Mucosa of rectum (tissue), 2 donors: ENCODE measurements at regions not wholly inside any gene's neighbourhood (a gene's known extent, or its start where the extent isn't known, plus 50 kb on each side); places are given as distances from the start of the nearest gene placed in this dataset.

ENCODE experiments used
- H3K27ac ChIP-seq, 2 donors: one replicate each; pipeline ENCODE4 v1.7.0; 2013; ENCODE audit warnings: inconsistent platforms in 2 of 2, low read depth in 2 of 2, low read length in 2 of 2
- H3K27me3 ChIP-seq, 2 donors: one replicate each; pipeline ENCODE4 v1.7.0; 2013; ENCODE audit warnings: low read length in 2 of 2; ENCODE audit not compliant: control insufficient read depth in 2 of 2, insufficient read depth in 2 of 2
- H3K36me3 ChIP-seq, 2 donors: one replicate each; pipeline ENCODE4 v1.7.0; 2013; ENCODE audit warnings: low read length in 2 of 2; ENCODE audit not compliant: control insufficient read depth in 2 of 2, insufficient read depth in 2 of 2
- H3K4me1 ChIP-seq, 2 donors: one replicate each; pipeline ENCODE4 v1.7.0; 2013; ENCODE audit warnings: low read length in 2 of 2, mild to moderate bottlenecking in 1 of 2; ENCODE audit not compliant: control insufficient read depth in 2 of 2, insufficient read depth in 2 of 2
- H3K4me3 ChIP-seq, 2 donors: one replicate each; pipeline ENCODE4 v1.7.0; 2013; ENCODE audit warnings: low read length in 2 of 2
- H3K9ac ChIP-seq, 2 donors: one replicate each; pipeline ENCODE4 v1.7.0; 2013; ENCODE audit warnings: low read length in 2 of 2, low read depth in 1 of 2, mild to moderate bottlenecking in 1 of 2
- H3K9me3 ChIP-seq, 2 donors: one replicate each; pipeline ENCODE4 v1.7.0; 2013; ENCODE audit warnings: low read length in 2 of 2; ENCODE audit not compliant: control insufficient read depth in 2 of 2
- donor health status: healthy.
- donor health status: Normal muscosa, but diverticular disease.

GRCh38 chr5:27328480-27328879, 290.1 kb upstream of the CDH9 start:
- Histone ChIP-seq H3K9me3 (no peaks in the 10 kb centered on the region), H3K4me1 (no peaks in the 10 kb centered on the region), H3K4me3 (no peak overlapping the region), H3K27ac (no peak overlapping the region), H3K36me3 (no peaks in the 10 kb centered on the region), H3K27me3 (no peaks in the 10 kb centered on the region), H3K9ac (no peak overlapping the region)

DNA sequence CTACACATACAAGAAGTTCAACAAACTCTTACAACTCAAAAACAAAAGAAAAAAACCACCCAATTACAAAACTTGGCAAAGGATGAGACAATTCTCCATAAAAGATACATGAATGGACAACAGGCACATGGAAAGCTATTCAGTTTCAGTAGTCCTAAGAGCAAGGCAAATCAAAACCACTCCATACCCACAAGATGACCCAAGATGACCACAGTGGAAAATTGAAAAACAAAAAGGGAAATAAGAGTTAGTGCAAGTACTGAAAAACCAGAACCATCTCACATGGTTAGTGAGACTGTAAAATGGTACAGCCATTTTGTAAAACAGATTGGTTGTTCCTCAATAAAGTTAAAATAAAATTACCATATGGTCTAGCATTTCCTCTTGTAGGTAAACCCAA, 287.1 kb upstream of the CDH9 start:
- Histone ChIP-seq H3K9ac (no peak overlapping the region), H3K4me1 (no peaks in the 10 kb centered on the region), H3K36me3 (no peaks in the 10 kb centered on the region), H3K27ac (no peak overlapping the region), H3K4me3 (no peak overlapping the region), H3K27me3 (no peaks in the 10 kb centered on the region), H3K9me3 (no peaks in the 10 kb centered on the region)

DNA sequence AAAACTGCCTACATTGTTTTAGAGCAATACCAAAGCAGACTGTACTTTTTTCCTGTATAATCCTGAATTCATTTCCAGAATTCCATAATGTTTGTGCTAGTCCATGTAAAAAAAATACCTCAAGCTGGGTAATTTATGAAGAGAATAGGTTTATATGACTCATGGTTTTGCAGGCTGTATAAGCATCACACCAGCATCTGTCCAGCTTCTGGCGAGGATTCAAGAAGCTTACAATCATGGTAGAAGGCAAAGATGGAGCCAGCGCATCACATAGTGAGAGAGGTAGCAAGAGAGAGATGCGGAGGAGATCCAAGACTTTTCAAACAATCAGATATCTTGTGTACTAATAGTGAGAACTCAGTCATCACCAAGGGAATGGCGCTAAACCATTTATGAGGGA, 280.3 kb upstream of the CDH9 start:
- Histone ChIP-seq H3K9me3 (no peaks in the 10 kb centered on the region), H3K36me3 (no peaks in the 10 kb centered on the region), H3K27ac (no peak overlapping the region), H3K9ac (no peak overlapping the region), H3K27me3 (no peaks in the 10 kb centered on the region), H3K4me1 (no peaks in the 10 kb centered on the region), H3K4me3 (no peak overlapping the region)

- H3K27me3 ChIP-seq, result no peaks in the 10 kb centered on the region
- no peak overlapping the region for H3K4me3 ChIP-seq
- no peak overlapping the region for H3K27ac ChIP-seq
- no peaks in the 10 kb centered on the region for H3K9me3 ChIP-seq
- H3K9ac ChIP-seq, result no peak overlapping the region
- no peaks in the 10 kb centered on the region for H3K36me3 ChIP-seq
- no peaks in the 10 kb centered on the region for H3K4me1 ChIP-seq
These were observed 277.9 kb upstream of the CDH9 start for GRCh38 chr5:27316271-27316650.

- Histone ChIP-seq H3K4me3 (no peak overlapping the region), H3K4me1 (no peaks in the 10 kb centered on the region), H3K9me3 (peaks cover 0 to 2% of the 10 kb centered on the region in 2 donors), H3K27ac (no peak overlapping the region), H3K9ac (no peak overlapping the region), H3K36me3 (no peaks in the 10 kb centered on the region), H3K27me3 (no peaks in the 10 kb centered on the region)
These were observed 277.2 kb upstream of the CDH9 start for GRCh38 chr5:27315363-27316270.

DNA sequence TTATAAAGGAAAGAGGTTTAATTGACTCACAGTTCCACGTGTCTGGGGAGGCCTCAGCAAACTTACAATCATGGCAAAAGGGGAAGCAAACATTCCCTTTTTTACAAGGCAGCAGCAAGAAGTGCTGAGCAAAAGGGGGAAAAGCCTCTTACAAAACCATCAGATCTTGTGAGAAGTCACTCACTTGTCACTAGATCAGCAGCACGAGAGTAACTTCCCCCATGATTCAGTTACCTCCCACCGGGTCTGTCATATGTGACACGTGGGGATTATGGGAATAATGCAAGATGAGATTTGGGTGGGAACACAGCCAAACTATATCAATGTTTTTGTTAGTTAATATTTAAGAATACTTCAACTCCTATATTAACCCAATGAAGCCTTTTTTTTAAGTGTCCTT, 275.2 kb upstream of the CDH9 start:
- Histone ChIP-seq H3K27ac (no peak overlapping the region), H3K27me3 (no peaks in the 10 kb centered on the region), H3K36me3 (no peaks in the 10 kb centered on the region), H3K4me1 (no peaks in the 10 kb centered on the region), H3K9ac (no peak overlapping the region), H3K4me3 (no peak overlapping the region), H3K9me3 (peaks cover 0 to 2% of the 10 kb centered on the region in 2 donors)

- Histone ChIP-seq H3K9ac (no peak overlapping the region), H3K9me3 (peaks cover 0 to 2% of the 10 kb centered on the region in 2 donors), H3K27ac (no peak overlapping the region), H3K4me1 (no peaks in the 10 kb centered on the region), H3K36me3 (no peaks in the 10 kb centered on the region), H3K4me3 (no peak overlapping the region), H3K27me3 (no peaks in the 10 kb centered on the region)
These were observed 274.0 kb upstream of the CDH9 start for GRCh38 chr5:27312291-27312893.

GRCh38 chr5:27311544-27311943, 273.2 kb upstream of the CDH9 start:
- H3K27me3 ChIP-seq, result no peaks in the 10 kb centered on the region
- H3K4me3 ChIP-seq, result no peak overlapping the region
- no peaks in the 10 kb centered on the region for H3K4me1 ChIP-seq
- no peak overlapping the region for H3K9ac ChIP-seq
- no peak overlapping the region for H3K27ac ChIP-seq
- H3K36me3 ChIP-seq, result no peaks in the 10 kb centered on the region
- peaks cover 0 to 2% of the 10 kb centered on the region in 2 donors for H3K9me3 ChIP-seq

DNA sequence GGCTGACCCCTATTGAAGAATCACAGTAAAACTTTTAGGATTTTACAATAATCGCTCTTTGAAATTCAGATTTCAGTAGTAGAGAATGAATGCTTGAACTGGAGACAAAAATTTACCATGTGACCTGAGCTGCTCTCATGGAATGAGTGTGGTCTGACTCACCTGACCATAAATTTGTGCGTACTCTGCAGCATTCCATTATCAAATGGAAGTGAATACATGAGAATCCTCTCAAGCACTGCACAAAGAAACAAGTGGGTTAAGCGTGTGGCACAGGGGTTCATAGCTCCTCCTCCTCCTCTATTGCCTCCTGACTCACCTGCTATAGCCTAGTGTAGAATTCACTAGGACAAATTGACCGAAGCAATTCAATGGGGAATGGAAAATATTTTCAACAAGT, 269.8 kb upstream of the CDH9 start:
- no peaks in the 10 kb centered on the region for H3K27me3 ChIP-seq
- peaks cover 0 to 2% of the 10 kb centered on the region in 2 donors for H3K9me3 ChIP-seq
- H3K36me3 ChIP-seq, result no peaks in the 10 kb centered on the region
- no peak overlapping the region for H3K4me3 ChIP-seq
- no peaks in the 10 kb centered on the region for H3K4me1 ChIP-seq
- H3K9ac ChIP-seq, result no peak overlapping the region
- no peak overlapping the region for H3K27ac ChIP-seq

- Histone ChIP-seq H3K4me1 (no peaks in the 10 kb centered on the region), H3K9ac (no peak overlapping the region), H3K27me3 (no peaks in the 10 kb centered on the region), H3K27ac (no peak overlapping the region), H3K9me3 (no peaks in the 10 kb centered on the region), H3K4me3 (no peak overlapping the region), H3K36me3 (no peaks in the 10 kb centered on the region)
These were observed 251.8 kb upstream of the CDH9 start for GRCh38 chr5:27290172-27290571.
